Neural cell (in vitro differentiated cells): ENCODE measurements at regions not wholly inside any gene's neighbourhood (a gene's known extent, or its start where the extent isn't known, plus 50 kb on each side); places are given as distances from the start of the nearest gene placed in this dataset.

Experiments
- H2AFZ ChIP-seq: fragments of 200-600, 300-800 bp; sonication (generic), shearing (Covaris generic); 2 replicates; pipeline ENCODE4 v1.6.0; 2014; ENCODE audit warnings: low read depth, mild to moderate bottlenecking, antibody characterized with exemption, low read length, moderate library complexity
- H3F3A ChIP-seq: fragments of 200-600 bp; shearing (Covaris generic); 2 replicates; pipeline ENCODE4 v1.6.1; 2016; ENCODE audit warnings: mild to moderate bottlenecking, moderate library complexity, mixed read lengths, antibody characterized with exemption, low read length; ENCODE audit not compliant: insufficient read depth, poor library complexity, severe bottlenecking
- H3K27ac ChIP-seq: fragments of 200-600, 300-800 bp; sonication (generic), shearing (Covaris generic); 2 replicates; pipeline ENCODE4 v1.5.1; 2014; ENCODE audit warnings: mild to moderate bottlenecking, low read length, moderate library complexity
- H3K27me3 ChIP-seq: fragments of 300-800, 200-600 bp; sonication (generic), shearing (Covaris generic); 2 replicates; pipeline ENCODE4 v1.6.0; 2014; ENCODE audit warnings: mild to moderate bottlenecking, low read depth, low read length, moderate library complexity; ENCODE audit not compliant: insufficient read depth
- H3K36me3 ChIP-seq: fragments of 300-800, 200-600 bp; sonication (generic), shearing (Covaris generic); 2 replicates; pipeline ENCODE4 v1.5.1; 2014; ENCODE audit warnings: mild to moderate bottlenecking, antibody characterized with exemption, low read length, moderate library complexity; ENCODE audit not compliant: insufficient read depth
- H3K4me2 ChIP-seq: fragments of 300-800, 200-600 bp; sonication (generic), shearing (Covaris generic); 2 replicates; pipeline ENCODE4 v1.6.0; 2014; ENCODE audit warnings: mild to moderate bottlenecking, low read length
- H3K4me3 ChIP-seq: fragments of 300-800, 200-600 bp; sonication (generic), shearing (Covaris generic); 2 replicates; pipeline ENCODE4 v1.5.1; 2014; ENCODE audit warnings: mild to moderate bottlenecking, low read length, moderate library complexity
- H3K79me2 ChIP-seq: fragments of 200-600 bp; shearing (Covaris generic); replicated peaks from 2 replicates; pipeline ENCODE4 v1.6.0; 2014; ENCODE audit warnings: mild to moderate bottlenecking, low read length, moderate library complexity; ENCODE audit not compliant: insufficient read depth
- H3K9ac ChIP-seq: fragments of 300-800, 200-600 bp; sonication (generic), shearing (Covaris generic); 2 replicates; pipeline ENCODE4 v1.6.1; 2016; ENCODE audit warnings: mild to moderate bottlenecking, low read length, mixed read lengths
- H3K9me2 ChIP-seq: fragments of 200-600 bp; shearing (Covaris generic); 2 replicates; pipeline ENCODE4 v1.6.1; 2016; ENCODE audit warnings: mild to moderate bottlenecking, low read length, mixed read lengths; ENCODE audit not compliant: insufficient read depth
- H3K9me3 ChIP-seq: fragments of 200-600, 300-800 bp; sonication (generic), shearing (Covaris generic); 2 replicates; pipeline ENCODE4 v1.6.1; 2016; ENCODE audit warnings: mild to moderate bottlenecking, mixed run types, low read length, moderate library complexity, mixed read lengths
- H4K20me1 ChIP-seq: fragments of 200-600 bp; shearing (Covaris generic); 2 replicates; pipeline ENCODE4 v1.6.1; 2016; ENCODE audit warnings: mild to moderate bottlenecking, mixed run types; ENCODE audit not compliant: insufficient read depth
- CTCF ChIP-seq: fragments of 450-650 bp; IDR thresholded peaks from 2 replicates; pipeline ENCODE4 v1.5.1; 2014; ENCODE audit warnings: antibody characterized with exemption, mild to moderate bottlenecking, moderate library complexity; ENCODE audit not compliant: poor library complexity, severe bottlenecking
- EP300 ChIP-seq: fragments of 450-650 bp; conservative IDR thresholded peaks from 2 replicates; pipeline ENCODE4 v1.6.1; 2014; ENCODE audit warnings: antibody characterized with exemption, mild to moderate bottlenecking, moderate library complexity; ENCODE audit not compliant: poor library complexity, severe bottlenecking
- EZH2 ChIP-seq: fragments of 200-600, 300-800 bp; shearing (Covaris generic), sonication (generic); IDR thresholded peaks from 2 replicates; pipeline ENCODE4 v1.6.1; 2014; ENCODE audit warnings: antibody characterized with exemption, low read length, borderline replicate concordance, mild to moderate bottlenecking; ENCODE audit not compliant: insufficient read depth, poor library complexity, severe bottlenecking
- MXI1 ChIP-seq: fragments of 450-650 bp; conservative IDR thresholded peaks from 2 replicates; pipeline ENCODE4 v1.6.1; 2014; ENCODE audit warnings: antibody characterized with exemption, mild to moderate bottlenecking; ENCODE audit not compliant: poor library complexity, severe bottlenecking
- POLR2AphosphoS5 ChIP-seq: IDR thresholded peaks from 2 replicates; pipeline ENCODE4 v1.6.1; 2012
- RAD21 ChIP-seq: fragments of 450-650 bp; conservative IDR thresholded peaks from 2 replicates; pipeline ENCODE4 v1.6.1; 2014; ENCODE audit warnings: antibody characterized with exemption, mild to moderate bottlenecking, moderate library complexity
- REST ChIP-seq: IDR thresholded peaks from 2 replicates; pipeline ENCODE4 v1.6.1; 2012; ENCODE audit warnings: borderline replicate concordance
- SMC3 ChIP-seq: fragments of 450-650 bp; conservative IDR thresholded peaks from 2 replicates; pipeline ENCODE4 v1.6.1; 2014; ENCODE audit warnings: antibody characterized with exemption, mild to moderate bottlenecking, moderate library complexity; ENCODE audit not compliant: poor library complexity
- TAF1 ChIP-seq: IDR thresholded peaks from 2 replicates; pipeline ENCODE4 v1.6.1; 2012; ENCODE audit warnings: low read depth

GRCh38 chr2:41137031-41137430 is 685.1 kb upstream of the SLC8A1 start:
- H4K20me1 ChIP-seq = no peaks in the 10 kb centered on the region
- H3K79me2 ChIP-seq = no peaks in the 10 kb centered on the region
- no peak overlapping the region for H3K4me2 ChIP-seq
- no peaks in the 10 kb centered on the region for H3F3A ChIP-seq
- no peak overlapping the region for H3K27ac ChIP-seq
- TF ChIP-seq REST (no peak), POLR2AphosphoS5 (no peak), MXI1 (no peak), EZH2 (no peak), RAD21 (no peak), TAF1 (no peak), EP300 (no peak), SMC3 (no peak), CTCF (no peak)
- no peaks in the 10 kb centered on the region for H3K9me3 ChIP-seq
- H3K4me3 ChIP-seq = no peak overlapping the region
- H3K9me2 ChIP-seq = no peaks in the 10 kb centered on the region
- no peaks in the 10 kb centered on the region for H3K36me3 ChIP-seq
- no peak overlapping the region for H2AFZ ChIP-seq
- H3K9ac ChIP-seq = no peak overlapping the region
- no peaks in the 10 kb centered on the region for H3K27me3 ChIP-seq

GRCh38 chr2:41141146-41141791 is 689.4 kb upstream of the SLC8A1 start:
- H3K27me3 ChIP-seq = no peaks in the 10 kb centered on the region
- no peaks in the 10 kb centered on the region for H3K9me2 ChIP-seq
- H3K27ac ChIP-seq = no peak overlapping the region
- TF ChIP-seq EZH2 = no peak
- TF ChIP-seq EP300 = no peak
- TF ChIP-seq REST = no peak
- TF ChIP-seq TAF1 = no peak
- no peak for TF ChIP-seq POLR2AphosphoS5
- no peak for TF ChIP-seq CTCF
- TF ChIP-seq MXI1 = no peak
- no peak for TF ChIP-seq SMC3
- H3K36me3 ChIP-seq = no peaks in the 10 kb centered on the region
- no peak overlapping the region for H3K4me3 ChIP-seq
- H3K9ac ChIP-seq = no peak overlapping the region
- H4K20me1 ChIP-seq = no peaks in the 10 kb centered on the region
- no peak overlapping the region for H3K4me2 ChIP-seq
- no peaks in the 10 kb centered on the region for H3K79me2 ChIP-seq
- no peaks in the 10 kb centered on the region for H3K9me3 ChIP-seq
- no peak overlapping the region for H2AFZ ChIP-seq
- no peaks in the 10 kb centered on the region for H3F3A ChIP-seq
